HG02678 (cell line): ENCODE measurements at regions not wholly inside any gene's neighbourhood (a gene's known extent, or its start where the extent isn't known, plus 50 kb on each side); places are given as distances from the start of the nearest gene placed in this dataset.

Source experiments
- ATAC-seq: cut with Tn5 transposase; IDR thresholded peaks from one replicate; pipeline ENCODE4 v1.9.1; 2021; ENCODE audit warnings: mild to moderate bottlenecking, moderate library complexity; ENCODE audit not compliant: unreplicated experiment

DNA sequence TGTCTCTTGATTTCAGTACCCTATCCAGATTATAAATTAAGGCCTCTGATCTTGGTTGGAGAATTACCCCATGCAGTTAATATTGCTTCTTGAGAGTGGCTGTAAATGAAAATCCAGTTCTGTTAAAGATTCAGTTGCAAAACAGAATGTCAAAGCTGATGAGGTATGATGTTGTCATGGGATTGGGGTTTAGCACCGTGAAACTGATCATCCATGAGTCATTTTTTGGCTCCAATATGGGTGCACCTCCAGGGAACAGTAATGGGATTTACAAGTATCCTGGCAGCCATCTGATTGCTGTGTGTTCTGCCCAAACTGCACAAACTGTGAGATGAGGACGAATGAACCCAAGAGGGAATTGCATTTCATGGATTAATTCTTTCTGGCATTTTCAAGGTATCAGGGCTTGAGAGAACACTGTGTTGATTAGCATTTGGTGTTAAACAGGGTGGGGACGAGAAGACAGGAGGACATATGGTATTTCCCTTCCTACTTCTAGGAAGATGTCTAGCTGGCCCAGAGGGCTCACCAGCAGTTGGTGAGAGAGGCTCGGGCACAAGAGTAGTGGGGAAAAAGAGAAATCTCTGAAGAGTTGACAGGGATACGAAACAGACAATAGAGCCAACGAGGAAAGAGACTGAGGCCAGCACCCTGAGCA, 214.7 kb downstream of the GAS1 start:
- ATAC-seq: no peak

DNA sequence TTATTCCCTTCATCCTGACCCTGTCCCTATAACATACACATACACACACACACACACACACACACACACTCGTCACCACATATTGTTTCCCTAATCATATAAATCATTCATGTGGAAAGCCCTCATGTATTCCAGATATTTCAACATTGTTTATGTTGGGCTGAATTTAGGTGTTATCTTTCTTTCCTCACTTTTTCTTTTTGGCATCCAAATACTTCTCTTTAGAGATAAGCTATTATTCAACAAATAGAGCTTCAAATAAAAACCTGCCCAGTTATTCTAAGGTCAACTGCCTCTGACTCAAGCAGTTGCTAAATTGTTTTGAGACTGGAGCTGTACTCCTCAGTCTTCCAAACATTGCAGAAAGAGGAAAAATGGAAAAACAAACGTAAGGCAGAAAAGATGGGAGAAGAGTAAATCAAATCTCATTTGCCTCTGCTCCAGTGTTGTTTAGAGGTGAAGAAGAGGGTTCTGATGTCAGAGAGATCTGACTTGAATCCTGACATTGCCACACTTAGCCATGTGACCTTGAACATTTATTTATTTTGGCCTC, 215.7 kb downstream of the GAS1 start:
- no peak for ATAC-seq

GRCh38 chr9:86730163-86730928, 217.0 kb downstream of the GAS1 start:
- ATAC-seq: no peak

DNA sequence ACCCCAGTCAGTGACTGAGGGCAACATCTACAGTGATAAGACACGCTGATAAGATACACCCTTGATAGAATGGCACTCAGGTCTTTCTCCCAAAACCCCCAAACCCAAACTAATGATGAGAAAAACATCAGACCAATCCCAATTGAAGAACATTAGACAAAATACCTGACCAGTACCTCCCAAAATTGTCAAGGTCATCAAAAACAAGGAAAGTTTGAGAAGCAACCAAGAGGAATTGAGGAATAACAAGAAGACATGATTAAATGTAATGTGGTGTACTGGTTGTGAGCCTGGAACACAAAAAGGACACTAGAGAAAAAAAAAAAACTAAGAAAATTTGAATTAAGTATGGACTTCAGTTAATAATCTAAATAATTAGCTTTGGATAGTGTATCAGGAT, 222.8 kb downstream of the GAS1 start:
- ATAC-seq: no peak

- no peak for ATAC-seq
Measured at GRCh38 chr9:86723346-86723745, 224.0 kb downstream of the GAS1 start.

DNA sequence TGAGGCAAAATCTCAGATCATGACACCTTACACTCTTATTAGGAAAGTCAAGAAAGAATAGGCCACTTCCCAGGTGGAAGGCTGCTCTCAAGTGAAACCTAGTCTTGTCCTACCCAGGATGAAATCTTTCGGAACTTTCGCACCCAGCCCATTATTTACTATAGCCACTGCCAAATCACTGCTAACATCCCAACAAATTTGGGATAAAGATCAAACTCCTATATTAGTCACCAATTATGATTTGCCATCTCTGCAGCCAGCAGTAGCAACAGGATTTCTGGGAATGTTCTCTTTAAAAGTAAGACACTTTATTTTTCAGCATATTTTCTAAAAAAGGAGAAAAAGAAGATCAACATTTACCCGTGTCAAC, 224.6 kb downstream of the GAS1 start:
- ATAC-seq: no peak

DNA sequence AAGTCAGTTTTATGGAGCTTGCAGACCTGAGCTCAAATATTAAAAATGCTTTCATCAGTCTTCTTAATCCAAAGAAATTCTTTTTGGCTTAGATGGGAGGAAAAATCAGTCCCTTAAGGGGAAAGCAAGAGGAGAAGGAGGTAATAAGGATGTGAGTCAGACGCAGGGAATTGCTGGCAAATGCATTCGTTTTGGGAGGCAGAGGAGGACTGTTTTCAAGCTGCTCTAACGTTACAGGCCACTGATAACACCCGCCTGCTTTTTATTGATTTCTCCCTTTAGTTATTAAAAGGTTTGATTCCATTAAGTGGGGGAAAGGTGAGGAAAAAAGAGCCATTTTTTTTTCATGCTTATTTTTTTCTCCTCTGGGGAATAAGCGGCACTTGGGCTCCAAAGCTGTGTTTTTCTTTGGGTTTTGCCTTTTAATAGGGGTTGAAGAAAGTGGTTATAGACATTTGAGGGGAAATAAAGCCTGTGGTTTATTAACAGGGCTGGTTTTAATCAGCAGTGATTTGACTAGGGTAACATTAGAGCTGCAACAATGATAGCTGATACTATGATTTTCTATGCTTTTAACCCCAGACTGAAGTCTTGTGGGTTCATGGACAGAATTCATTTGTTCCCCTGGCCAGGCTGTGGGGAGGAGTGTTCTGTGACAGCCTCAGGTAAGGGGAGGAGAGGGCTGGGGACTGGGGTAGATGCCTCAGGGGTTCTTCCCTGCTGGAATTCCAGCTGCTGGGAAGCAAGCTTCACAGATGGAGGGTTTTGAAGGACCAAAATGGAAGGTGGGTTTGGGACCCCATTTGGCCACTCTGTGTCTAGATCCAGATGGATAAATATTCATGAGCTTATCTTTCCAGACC, 225.2 kb downstream of the GAS1 start:
- no peak for ATAC-seq

DNA sequence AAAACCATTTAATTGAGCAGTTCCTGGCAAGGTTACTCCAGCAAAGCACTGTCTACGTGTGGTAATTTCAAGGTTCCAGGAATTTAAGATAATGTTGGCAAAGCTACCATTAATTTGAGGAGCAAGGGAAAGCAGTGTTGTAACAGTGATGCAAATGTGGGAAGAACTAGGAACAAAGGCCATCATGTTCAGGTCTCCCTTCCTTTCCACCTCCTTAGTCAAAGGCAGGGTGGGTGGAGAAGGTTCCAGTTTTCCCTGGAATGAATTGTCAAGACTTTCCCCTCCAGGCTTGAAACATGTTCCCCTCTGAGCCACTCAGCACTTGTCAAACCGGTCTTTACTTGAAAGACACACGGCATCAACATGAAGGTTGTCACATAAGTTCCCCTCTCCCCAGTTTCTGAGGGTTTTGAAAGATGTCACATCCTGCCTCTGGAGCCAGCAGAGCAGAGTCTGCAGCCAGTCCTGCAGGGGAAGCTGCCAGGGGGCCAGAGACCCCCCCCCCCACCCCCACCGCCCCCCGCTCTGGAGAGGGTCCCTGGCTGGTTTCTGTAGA, 226.0 kb downstream of the GAS1 start:
- ATAC-seq: no peak

- ATAC-seq: no peak
Measured at GRCh38 chr9:86720639-86721225, 226.6 kb downstream of the GAS1 start.

GRCh38 chr9:86718388-86719049, 228.8 kb downstream of the GAS1 start:
- no peak for ATAC-seq

GRCh38 chr9:86716326-86716922, 230.9 kb downstream of the GAS1 start:
- no peak for ATAC-seq

DNA sequence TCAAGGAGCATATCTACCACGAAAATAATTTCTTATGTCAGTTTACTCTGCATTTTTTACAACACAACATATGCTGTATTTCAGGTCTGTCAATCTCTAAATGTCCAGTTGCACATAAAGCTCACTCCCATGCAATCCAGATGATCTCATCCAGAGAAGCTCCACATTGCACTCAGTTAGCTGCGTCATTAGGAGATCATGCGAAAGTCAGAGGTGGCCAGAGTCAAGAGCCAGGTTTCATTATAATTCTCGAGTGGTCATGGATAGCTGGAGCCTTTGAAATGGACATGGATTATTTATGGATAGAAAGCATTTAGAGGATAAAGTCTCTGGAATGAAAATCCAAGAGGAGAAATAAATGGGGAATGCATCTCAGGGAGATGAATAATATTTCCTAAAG, 232.3 kb downstream of the GAS1 start:
- no peak for ATAC-seq

GRCh38 chr9:86713970-86714369, 233.3 kb downstream of the GAS1 start:
- ATAC-seq: no peak

DNA sequence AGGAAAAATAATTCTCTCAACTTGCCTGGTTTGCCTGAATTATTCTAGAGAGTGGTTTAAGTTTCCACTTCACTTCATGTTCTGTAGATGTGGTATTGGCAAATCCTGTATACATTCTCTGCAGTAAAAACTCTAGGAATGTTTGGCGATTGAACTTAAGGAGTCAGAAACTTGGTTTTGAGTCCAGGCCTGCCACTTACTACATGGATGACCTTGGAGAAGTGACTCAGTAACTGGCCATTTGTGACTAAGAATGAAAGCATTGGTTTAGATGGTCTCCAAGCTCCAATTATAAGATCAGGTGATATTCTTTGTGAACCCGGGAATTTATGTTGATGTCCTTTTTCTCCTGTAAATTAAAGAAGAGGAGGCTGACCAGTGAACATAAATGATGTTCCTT, 233.8 kb downstream of the GAS1 start:
- ATAC-seq: no peak

GRCh38 chr9:86708918-86709835, 238.1 kb downstream of the GAS1 start:
- no peak for ATAC-seq

DNA sequence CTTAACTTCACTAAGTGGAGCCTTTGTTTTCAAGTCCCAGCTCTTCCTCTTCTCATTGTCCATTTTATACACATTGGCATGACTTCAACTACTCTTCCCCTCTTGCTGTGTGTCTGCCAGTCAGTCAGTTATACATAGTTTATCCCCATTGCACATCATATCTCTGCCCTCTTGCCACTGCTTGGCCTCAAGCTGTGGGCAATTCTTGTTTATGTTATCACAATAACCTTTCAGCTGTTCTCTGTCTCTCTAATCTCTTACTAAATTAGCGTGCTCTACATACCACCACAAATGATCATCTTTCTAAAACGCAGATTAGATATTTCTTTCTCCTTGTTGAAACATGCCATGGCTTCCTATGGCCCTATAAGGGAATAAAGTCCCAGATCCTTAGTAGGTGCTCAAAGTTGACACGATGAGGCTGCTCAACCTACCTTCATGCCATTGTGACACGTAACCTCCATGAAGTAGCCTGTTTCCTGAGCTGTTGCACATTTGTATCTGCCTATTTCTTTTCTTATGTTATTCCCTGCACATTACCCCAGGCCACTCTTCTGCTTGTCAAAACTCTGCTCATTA, 239.3 kb downstream of the GAS1 start:
- no peak for ATAC-seq

- no peak for ATAC-seq
Measured at GRCh38 chr9:86706391-86706790, 240.9 kb downstream of the GAS1 start.

DNA sequence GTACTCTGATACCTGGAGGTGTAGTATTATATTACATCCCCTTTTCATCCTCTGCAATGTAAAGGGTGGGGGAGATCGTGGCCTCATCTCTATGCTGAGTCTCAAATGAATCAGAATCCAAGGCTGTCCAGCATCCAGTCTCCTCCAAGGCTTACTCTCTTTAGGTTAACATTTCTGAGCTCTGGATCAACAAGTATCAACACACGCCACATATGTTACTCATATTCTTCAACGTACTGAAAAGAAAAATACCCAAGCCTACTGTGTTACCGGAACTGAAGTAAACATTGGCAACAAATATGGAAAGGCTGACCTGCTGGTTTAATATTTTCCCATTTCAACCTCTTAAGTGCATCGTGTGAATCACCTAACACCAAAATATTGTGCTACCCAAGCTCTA, 241.8 kb downstream of the GAS1 start:
- no peak for ATAC-seq
